DOHH2 (cell line): ENCODE measurements at regions not wholly inside any gene's neighbourhood (a gene's known extent, or its start where the extent isn't known, plus 50 kb on each side); places are given as distances from the start of the nearest gene placed in this dataset.

Experiments
- H3F3A ChIP-seq: fragments of 200-600 bp; sonication (generic), shearing (Covaris generic); 2 replicates; pipeline ENCODE4 v1.6.0; 2016; ENCODE audit warnings: antibody characterized with exemption, mild to moderate bottlenecking; ENCODE audit not compliant: control insufficient read depth, insufficient read depth
- H3K27ac ChIP-seq: fragments of 200-600 bp; sonication (generic); 2 replicates; pipeline ENCODE4 v1.5.1; 2014; ENCODE audit warnings: low read depth, mild to moderate bottlenecking, low read length, moderate library complexity
- H3K27me3 ChIP-seq: fragments of 200-600 bp; sonication (generic); 2 replicates; pipeline ENCODE4 v1.6.1; 2014; ENCODE audit warnings: mild to moderate bottlenecking, low read length, mixed read lengths; ENCODE audit not compliant: control insufficient read depth
- H3K36me3 ChIP-seq: fragments of 200-600 bp; sonication (generic); 2 replicates; pipeline ENCODE4 v1.6.1; 2014; ENCODE audit warnings: mild to moderate bottlenecking, low read length, moderate library complexity, mixed read lengths; ENCODE audit not compliant: control insufficient read depth
- H3K4me1 ChIP-seq: fragments of 200-600 bp; sonication (generic); 2 replicates; pipeline ENCODE4 v1.6.1; 2014; ENCODE audit warnings: mild to moderate bottlenecking, low read length, mixed read lengths; ENCODE audit not compliant: control insufficient read depth
- H3K4me2 ChIP-seq: fragments of 200-600 bp; sonication (generic); 2 replicates; pipeline ENCODE4 v1.6.0; 2014; ENCODE audit warnings: mild to moderate bottlenecking, low read length, moderate library complexity
- H3K4me3 ChIP-seq: fragments of 200-600 bp; sonication (generic); 2 replicates; pipeline ENCODE4 v1.5.1; 2014; ENCODE audit warnings: mild to moderate bottlenecking, low read length, mixed read lengths
- H3K79me2 ChIP-seq: fragments of 200-600 bp; sonication (generic); 2 replicates; pipeline ENCODE4 v1.6.1; 2014; ENCODE audit warnings: mild to moderate bottlenecking, low read length, mixed read lengths; ENCODE audit not compliant: control insufficient read depth
- H3K9me2 ChIP-seq: fragments of 200-600 bp; sonication (generic); replicated peaks from 2 replicates; pipeline ENCODE4 v1.6.1; 2014; ENCODE audit warnings: mild to moderate bottlenecking, low read length, mixed read lengths; ENCODE audit not compliant: control insufficient read depth
- H3K9me3 ChIP-seq: fragments of 200-600 bp; sonication (generic); 2 replicates; pipeline ENCODE4 v1.6.1; 2014; ENCODE audit warnings: antibody characterized with exemption, low read length, mixed read lengths; ENCODE audit not compliant: control insufficient read depth, insufficient read depth
- H4K20me1 ChIP-seq: fragments of 200-600 bp; sonication (generic); 2 replicates; pipeline ENCODE4 v1.6.0; 2014; ENCODE audit warnings: low read depth, mild to moderate bottlenecking, antibody characterized with exemption, low read length, moderate library complexity; ENCODE audit not compliant: control insufficient read depth, insufficient read depth
- EZH2phosphoT487 ChIP-seq: fragments of 200-600 bp; sonication (generic); IDR thresholded peaks from 2 replicates; pipeline ENCODE4 v1.6.1; 2017; ENCODE audit warnings: borderline replicate concordance, mild to moderate bottlenecking, antibody characterized with exemption, low read length, moderate library complexity, mixed read lengths
- TF ChIP-seq, protein P1 (sequence below): fragments of 200-600 bp; sonication (generic); IDR thresholded peaks from one replicate; pipeline ENCODE4 v1.5.1; 2014; ENCODE audit warnings: antibody characterized with exemption, mild to moderate bottlenecking, low read depth, low read length; ENCODE audit not compliant: poor library complexity, severe bottlenecking

GRCh38 chr17:72426948-72427760 lies 306.3 kb downstream of the SOX9 start:
- no peaks in the 10 kb centered on the region for H4K20me1 ChIP-seq
- no peaks in the 10 kb centered on the region for H3K9me2 ChIP-seq
- H3K9me3 ChIP-seq, result no peaks in the 10 kb centered on the region
- H3K79me2 ChIP-seq, result no peaks in the 10 kb centered on the region
- no peaks in the 10 kb centered on the region for H3K4me1 ChIP-seq
- no peaks in the 10 kb centered on the region for H3K36me3 ChIP-seq
- no peaks in the 10 kb centered on the region for H3F3A ChIP-seq
- no peak overlapping the region for H3K4me2 ChIP-seq
- H3K27ac ChIP-seq, result no peak overlapping the region
- H3K27me3 ChIP-seq, result peaks cover 16% of the 10 kb centered on the region
- H3K4me3 ChIP-seq, result no peak overlapping the region
- TF ChIP-seq, protein P1, sequence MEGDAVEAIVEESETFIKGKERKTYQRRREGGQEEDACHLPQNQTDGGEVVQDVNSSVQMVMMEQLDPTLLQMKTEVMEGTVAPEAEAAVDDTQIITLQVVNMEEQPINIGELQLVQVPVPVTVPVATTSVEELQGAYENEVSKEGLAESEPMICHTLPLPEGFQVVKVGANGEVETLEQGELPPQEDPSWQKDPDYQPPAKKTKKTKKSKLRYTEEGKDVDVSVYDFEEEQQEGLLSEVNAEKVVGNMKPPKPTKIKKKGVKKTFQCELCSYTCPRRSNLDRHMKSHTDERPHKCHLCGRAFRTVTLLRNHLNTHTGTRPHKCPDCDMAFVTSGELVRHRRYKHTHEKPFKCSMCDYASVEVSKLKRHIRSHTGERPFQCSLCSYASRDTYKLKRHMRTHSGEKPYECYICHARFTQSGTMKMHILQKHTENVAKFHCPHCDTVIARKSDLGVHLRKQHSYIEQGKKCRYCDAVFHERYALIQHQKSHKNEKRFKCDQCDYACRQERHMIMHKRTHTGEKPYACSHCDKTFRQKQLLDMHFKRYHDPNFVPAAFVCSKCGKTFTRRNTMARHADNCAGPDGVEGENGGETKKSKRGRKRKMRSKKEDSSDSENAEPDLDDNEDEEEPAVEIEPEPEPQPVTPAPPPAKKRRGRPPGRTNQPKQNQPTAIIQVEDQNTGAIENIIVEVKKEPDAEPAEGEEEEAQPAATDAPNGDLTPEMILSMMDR, result no peak
- no peak for TF ChIP-seq EZH2phosphoT487

DNA sequence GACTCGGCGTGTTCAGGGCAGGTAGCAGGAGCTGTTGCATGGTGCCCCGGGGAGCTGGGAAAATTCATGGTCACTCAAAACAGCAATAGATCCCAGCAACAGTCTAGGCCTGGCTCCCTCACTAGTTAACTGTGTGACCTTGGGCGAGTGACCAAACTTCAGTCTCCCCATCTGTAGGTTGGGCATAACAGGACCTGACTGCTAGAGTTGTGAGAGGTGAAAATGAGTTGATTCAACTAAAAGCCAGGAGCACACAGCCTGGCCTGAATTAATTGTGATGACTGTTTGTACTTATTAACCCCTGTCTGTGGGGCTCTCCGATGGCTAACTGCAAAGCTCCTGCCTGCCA lies 306.9 kb downstream of the SOX9 start:
- Histone ChIP-seq H3K27me3 (peaks cover 11% of the 10 kb centered on the region), H4K20me1 (no peaks in the 10 kb centered on the region), H3K79me2 (no peaks in the 10 kb centered on the region), H3K4me2 (no peak overlapping the region), H3K4me1 (no peaks in the 10 kb centered on the region), H3K4me3 (no peak overlapping the region), H3K36me3 (no peaks in the 10 kb centered on the region), H3F3A (no peaks in the 10 kb centered on the region), H3K9me2 (no peaks in the 10 kb centered on the region), H3K27ac (no peak overlapping the region), H3K9me3 (no peaks in the 10 kb centered on the region)
- TF ChIP-seq, protein P1, result no peak
- no peak for TF ChIP-seq EZH2phosphoT487

DNA sequence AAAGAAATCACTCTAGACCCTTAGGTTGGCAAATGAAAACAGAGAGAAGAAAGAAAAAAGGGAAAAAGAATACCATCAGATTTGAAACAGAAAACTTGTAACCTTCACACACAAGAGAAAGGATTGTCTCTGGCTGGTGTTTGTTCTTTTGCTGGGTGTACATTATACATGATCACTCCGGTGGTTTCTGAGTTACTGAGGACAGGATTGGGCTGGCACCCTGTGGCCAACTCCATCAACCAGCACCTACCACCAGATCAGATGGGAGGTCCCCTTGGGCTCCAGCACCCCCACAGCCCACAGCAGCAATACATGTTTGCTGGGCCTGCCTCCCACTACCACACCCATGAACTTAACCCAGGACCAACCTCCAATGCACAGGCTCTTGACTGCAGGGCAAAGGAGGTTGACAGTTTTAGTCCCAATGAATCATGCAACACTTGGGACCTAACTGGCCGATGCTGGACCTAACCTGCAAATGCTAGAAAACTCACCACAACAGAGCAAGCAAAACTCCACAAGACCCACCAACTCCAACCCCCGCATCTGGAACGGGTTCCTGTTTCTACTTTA lies 308.3 kb downstream of the SOX9 start:
- H3K79me2 ChIP-seq, result no peaks in the 10 kb centered on the region
- H3K36me3 ChIP-seq, result no peaks in the 10 kb centered on the region
- H3K27ac ChIP-seq, result no peak overlapping the region
- TF ChIP-seq EZH2phosphoT487, result no peak
- TF ChIP-seq, protein P1, result no peak
- no peaks in the 10 kb centered on the region for H4K20me1 ChIP-seq
- no peaks in the 10 kb centered on the region for H3K27me3 ChIP-seq
- H3K4me2 ChIP-seq, result no peak overlapping the region
- no peaks in the 10 kb centered on the region for H3K4me1 ChIP-seq
- H3K4me3 ChIP-seq, result no peak overlapping the region
- no peaks in the 10 kb centered on the region for H3K9me2 ChIP-seq
- H3K9me3 ChIP-seq, result no peaks in the 10 kb centered on the region
- H3F3A ChIP-seq, result no peaks in the 10 kb centered on the region
